GM18499 (cell line): ENCODE measurements at regions not wholly inside any gene's neighbourhood (a gene's known extent, or its start where the extent isn't known, plus 50 kb on each side); places are given as distances from the start of the nearest gene placed in this dataset.
A peak's percentile ranks its signal among the peaks of the same experiment; 100 is the strongest.
"Not testable (repeated sequence)": the region's sequence is repeated elsewhere in the genome, so short reads cannot be mapped to it uniquely, and the experiment has no call there.

Experiments used
- ATAC-seq: cut with Tn5 transposase; IDR thresholded peaks from one replicate; pipeline ENCODE4 v1.9.1; 2021; ENCODE audit warnings: moderate number of reproducible peaks; ENCODE audit not compliant: insufficient read depth, unreplicated experiment

GRCh38 chr4:38532908-38533499 lies 131.0 kb upstream of the KLF3 start:
- ATAC-seq, result no peak

DNA sequence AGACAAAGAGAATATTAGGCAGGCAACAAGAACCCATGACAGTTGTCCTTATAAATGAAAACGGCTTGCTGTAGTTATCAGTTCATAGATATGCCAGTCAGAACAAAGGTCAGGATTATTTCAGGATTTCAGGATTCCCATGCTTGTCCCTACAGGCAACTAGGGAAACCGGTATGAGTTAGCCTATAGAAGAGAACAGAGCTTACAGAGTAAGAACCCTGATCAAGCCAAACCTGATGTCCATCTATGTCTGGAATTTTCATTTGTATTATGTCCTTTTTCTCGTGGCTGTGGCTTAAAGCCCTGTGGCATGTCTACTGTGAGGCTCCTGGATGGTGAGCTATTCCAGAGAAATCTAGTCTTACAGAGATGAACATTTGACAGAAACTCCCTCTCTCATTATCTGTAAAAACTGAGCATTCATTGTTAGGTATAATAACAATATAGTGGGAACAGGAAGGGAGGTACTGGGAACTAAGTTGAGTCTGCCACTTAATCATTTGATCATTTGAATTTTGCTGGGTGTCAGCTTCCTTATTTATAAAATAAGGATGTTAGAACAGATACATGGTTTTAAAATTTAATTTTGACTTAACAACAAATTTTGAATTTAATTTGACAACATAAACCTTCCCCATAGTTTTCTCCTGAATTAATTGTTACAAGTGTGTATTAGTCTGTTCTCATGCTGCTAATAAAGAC lies 129.5 kb upstream of the KLF3 start:
- no peak for ATAC-seq

DNA sequence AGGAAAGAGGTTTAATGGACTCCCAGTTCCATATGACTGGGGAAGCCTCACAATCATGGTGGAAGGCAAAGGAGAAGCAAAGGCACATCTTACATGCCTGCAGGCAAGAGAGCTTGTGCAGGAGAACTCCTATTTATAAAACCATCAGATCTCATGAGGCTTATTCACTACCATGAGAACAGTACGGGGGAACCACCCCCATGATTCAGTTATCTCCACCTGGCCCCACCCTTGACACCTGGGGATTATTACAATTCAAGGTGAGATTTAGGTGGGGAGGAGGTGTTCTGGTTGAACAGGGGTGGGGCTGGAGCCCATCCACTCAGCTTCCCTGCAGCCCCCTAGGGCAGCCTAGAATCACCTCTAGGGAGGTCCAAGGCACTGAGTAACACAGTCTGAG lies 128.9 kb upstream of the KLF3 start:
- not testable (repeated sequence) for ATAC-seq

DNA sequence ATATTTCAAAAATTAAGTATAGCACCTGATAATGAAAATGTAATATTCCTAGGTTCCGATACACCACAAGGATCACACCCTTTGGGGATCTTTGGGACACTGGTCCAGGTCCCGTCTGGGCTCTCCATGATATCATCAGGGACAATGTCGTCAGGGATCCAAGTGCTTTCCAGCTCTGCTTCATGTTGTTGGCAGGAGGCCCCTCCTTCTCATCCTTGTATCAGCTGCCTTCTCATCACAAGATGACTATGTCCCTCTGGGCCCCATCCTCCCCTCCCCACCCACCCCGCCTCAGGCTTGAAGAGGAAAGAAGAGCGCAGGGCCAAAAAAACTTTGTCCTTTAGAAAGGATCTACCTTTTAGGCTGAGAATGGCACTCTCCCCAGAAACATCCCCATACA lies 128.3 kb upstream of the KLF3 start:
- ATAC-seq, result no peak

DNA sequence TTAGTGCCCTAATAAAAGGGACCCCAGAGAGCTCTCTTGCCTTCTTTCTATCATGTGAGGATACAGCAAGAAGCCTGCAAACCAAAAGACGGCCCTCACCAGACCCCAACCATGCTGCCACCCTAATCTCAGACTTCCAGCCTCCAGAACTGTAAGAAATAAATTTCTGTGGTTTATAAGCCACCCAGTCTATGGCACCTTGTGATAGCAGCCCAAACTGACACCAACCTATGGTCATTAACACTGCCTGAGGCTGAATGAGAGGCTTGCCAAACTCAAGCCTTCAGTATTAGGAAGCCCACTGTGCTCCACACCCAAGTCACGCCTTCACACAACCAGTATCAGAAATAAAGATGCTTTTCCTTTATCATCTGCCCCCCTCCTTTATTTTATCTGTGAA lies 127.3 kb upstream of the KLF3 start:
- no peak for ATAC-seq

- no peak for ATAC-seq
Measured at GRCh38 chr4:38537666-38538065, 126.3 kb upstream of the KLF3 start.

DNA sequence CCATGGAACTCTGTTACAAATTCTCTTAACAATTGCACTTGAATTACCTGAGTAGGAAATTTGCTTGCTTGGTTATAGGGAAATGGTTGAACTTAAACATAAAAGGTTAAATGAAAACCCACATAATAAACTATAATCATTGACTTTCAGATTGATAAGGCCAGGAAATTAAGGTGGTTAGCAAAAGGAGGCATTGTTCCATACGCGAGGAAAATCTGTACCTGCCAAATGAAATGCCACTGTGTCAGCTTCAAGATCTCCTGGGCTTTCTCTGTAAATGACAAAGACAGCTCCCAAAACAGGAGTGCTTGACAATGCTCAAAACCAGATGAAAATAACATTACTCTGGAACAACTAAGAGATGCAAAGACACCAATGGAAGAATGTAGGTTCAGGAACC lies 125.5 kb upstream of the KLF3 start:
- ATAC-seq, result no peak

GRCh38 chr4:38539501-38539900 lies 124.5 kb upstream of the KLF3 start:
- no peak for ATAC-seq

DNA sequence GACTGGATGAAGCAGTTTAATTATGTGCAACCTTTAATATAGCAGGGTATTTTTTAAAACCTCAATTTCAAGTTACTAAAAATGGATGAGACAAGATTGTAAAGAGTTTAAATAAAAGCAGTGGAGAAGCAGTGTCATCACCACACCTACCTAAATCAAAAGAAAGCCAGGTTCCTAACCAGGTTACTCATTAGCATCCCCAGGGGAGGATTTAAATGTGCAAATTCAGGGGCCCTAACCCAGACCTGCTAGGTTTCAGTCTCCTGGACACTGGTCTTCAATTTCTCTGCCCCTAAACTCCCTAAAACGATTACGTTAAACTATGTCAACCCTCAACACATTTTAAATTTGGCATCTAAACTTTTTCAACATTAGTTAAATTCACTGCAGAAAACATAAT lies 116.9 kb upstream of the KLF3 start:
- ATAC-seq, result no peak

- ATAC-seq, result no peak
Measured at GRCh38 chr4:38548256-38548655, 115.7 kb upstream of the KLF3 start.

DNA sequence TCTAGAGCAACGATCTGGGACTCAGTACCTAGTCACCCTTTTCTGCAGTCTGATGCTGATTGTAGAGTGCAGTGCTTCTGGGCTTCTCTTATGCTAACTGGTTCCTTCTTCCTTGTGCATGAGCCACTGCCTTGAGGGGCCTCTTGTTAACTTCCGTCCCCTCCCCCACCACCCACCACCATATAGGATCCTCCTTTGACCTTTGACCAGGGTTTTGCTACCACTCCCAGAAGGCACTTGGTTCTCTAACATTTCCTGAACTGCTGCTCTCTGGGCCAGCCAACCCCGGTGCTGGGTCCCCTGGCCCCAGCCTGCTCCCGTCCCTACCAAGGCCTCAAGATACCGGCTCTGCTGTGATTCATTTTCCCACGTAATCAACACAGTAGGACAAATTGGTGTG lies 104.6 kb upstream of the KLF3 start:
- no peak for ATAC-seq

- no peak for ATAC-seq
Measured at GRCh38 chr4:38560340-38560739, 103.7 kb upstream of the KLF3 start.

GRCh38 chr4:38560768-38561558 lies 103.0 kb upstream of the KLF3 start:
- peak; percentile 87 for ATAC-seq

GRCh38 chr4:38562751-38563198 lies 101.2 kb upstream of the KLF3 start:
- ATAC-seq, result no peak

- no peak for ATAC-seq
Measured at GRCh38 chr4:38563707-38564495, 100.1 kb upstream of the KLF3 start.

DNA sequence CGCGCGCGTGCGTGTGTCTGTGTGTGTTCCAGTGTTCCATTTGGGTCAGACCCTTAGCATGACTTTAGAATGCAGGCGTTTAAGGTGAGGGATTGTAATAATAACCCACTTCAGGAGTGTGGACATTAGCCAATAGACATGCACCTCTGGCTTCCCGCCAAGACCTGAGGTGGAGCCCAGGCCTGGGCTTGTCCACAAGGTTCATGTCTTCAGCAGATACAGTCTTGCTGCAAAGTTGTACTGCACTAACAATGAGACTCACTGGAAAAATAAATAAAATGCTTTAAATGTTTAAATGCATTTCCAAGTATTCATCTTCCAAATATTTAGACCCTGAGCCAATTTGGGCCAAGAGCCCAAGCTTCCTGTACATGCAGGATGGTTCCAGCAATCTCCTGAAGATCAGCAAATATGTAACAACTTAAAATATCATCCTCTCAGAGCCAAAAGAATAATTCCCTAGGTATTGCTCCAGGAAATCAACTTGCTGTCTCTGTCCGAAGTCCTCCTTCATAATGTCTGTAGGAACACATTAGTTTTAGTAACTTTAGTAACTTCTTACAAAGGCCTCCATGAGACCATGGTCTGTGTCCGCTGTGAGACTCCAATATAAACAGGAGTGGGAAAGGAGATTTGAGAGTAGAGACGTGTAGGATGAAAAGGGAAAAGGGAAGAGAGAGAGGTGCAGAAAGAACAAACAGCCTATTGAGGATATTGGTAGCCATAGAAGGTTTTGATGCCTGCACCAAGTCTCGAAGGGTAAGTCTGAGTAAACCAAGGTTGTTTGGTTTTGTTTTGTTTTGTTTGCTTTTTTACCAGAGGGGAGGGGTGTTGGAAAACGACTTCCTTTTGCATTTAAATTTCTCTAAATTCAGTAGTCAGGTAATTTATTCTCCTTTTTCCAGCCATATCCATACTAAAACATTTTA lies 98.5 kb upstream of the KLF3 start:
- no peak for ATAC-seq

DNA sequence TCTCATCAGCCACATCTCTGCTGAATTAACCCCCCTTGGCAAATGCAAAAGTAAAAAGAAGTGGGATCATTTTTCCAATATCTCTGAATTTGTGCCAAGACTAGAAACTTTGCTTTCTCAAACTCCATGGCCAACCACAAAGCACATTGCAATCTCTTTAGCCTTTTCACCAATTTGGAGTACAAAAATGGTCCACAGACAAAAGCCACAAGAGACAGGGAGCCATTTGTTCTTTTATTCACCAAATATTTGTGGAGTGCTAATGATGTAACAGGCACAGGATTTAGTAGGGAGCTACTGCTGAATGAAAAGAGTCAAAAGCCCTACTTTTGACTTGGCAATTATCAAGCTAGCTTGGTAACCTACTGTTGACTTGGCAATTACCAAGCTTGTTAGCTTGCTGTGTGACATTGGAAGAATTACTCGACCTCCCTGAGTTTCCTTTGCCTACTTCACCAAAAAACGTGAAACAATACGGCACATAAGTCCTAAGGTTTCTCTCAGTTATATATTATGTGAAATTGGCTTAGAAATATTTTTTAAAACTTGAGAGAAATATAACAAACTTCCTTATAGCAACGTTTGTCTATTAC lies 97.1 kb upstream of the KLF3 start:
- no peak for ATAC-seq

GRCh38 chr4:38567457-38567856 lies 96.5 kb upstream of the KLF3 start:
- no peak for ATAC-seq

DNA sequence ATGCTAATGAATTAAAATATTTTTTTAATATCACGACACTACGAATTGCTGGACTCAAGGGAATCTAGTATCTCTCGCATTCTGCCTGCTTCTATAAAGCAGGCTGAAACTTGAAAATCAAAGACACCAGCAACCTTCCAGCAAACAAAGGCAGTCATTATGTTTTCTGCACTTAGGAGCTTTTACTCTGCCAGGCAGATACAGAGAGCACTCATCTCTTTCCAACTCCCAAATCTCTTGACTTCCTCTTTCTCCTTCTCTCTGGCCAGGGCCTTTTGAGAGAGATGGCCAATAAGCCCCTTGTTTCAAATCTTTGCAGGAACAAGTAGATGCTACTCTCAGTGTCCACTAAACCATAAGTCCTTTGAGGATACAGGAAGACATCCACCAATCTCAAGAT lies 95.2 kb upstream of the KLF3 start:
- ATAC-seq, result no peak
